Prostate gland (tissue), 2 donors: ENCODE measurements at regions not wholly inside any gene's neighbourhood (a gene's known extent, or its start where the extent isn't known, plus 50 kb on each side); places are given as distances from the start of the nearest gene placed in this dataset.

Source experiments
- POLR2A ChIP-seq: fragments of 450-650 bp; IDR thresholded peaks from one replicate; pipeline ENCODE4 v1.6.1; 2016; ENCODE audit warnings: antibody characterized with exemption, mild to moderate bottlenecking
- TF ChIP-seq, protein P1 (sequence below), 4 experiments: fragments of 200-600 bp in 2 of 4; fragments of 450-650 bp in 2 of 4; sonication (generic) in 2 of 4; IDR thresholded peaks; 1 replicate in 3 of 4; 2 replicates in 1 of 4; pipeline ENCODE4 v1.5.1; 2016 to 2019; ENCODE audit warnings: antibody characterized with exemption in 4 of 4, mild to moderate bottlenecking in 2 of 4, moderate library complexity in 2 of 4

DNA sequence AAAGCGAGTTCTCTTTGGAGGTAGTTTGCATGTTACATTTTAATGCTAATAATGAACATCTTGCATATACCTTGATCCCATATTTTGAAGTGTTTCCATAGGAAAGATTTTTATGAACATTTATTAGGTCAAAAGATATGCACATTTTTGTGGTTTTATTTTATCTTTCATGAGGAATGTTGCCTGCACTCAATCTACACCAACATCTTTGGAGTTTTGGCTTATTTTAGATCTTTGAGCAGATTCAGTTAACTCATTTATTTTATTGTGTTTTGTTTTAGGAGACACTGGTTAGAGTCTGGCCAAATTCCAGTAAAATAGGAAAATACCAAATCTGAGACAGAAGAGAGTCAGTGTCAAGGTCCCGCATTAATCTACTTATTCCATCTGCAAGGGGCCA, 540.9 kb downstream of the RNF144A start:
- TF ChIP-seq, protein P1, sequence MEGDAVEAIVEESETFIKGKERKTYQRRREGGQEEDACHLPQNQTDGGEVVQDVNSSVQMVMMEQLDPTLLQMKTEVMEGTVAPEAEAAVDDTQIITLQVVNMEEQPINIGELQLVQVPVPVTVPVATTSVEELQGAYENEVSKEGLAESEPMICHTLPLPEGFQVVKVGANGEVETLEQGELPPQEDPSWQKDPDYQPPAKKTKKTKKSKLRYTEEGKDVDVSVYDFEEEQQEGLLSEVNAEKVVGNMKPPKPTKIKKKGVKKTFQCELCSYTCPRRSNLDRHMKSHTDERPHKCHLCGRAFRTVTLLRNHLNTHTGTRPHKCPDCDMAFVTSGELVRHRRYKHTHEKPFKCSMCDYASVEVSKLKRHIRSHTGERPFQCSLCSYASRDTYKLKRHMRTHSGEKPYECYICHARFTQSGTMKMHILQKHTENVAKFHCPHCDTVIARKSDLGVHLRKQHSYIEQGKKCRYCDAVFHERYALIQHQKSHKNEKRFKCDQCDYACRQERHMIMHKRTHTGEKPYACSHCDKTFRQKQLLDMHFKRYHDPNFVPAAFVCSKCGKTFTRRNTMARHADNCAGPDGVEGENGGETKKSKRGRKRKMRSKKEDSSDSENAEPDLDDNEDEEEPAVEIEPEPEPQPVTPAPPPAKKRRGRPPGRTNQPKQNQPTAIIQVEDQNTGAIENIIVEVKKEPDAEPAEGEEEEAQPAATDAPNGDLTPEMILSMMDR (IDR thresholded peaks at IDR 0.05), result no peak
- TF ChIP-seq POLR2A, result no peak
